HepG2 (cell line): ENCODE measurements at regions not wholly inside any gene's neighbourhood (a gene's known extent, or its start where the extent isn't known, plus 50 kb on each side); places are given as distances from the start of the nearest gene placed in this dataset.

Experiments
- ATAC-seq: fragments of 200-7000 bp; cut with Tn5 transposase; 3 replicates; pipeline ENCODE4 v1.9.1; 2020; ENCODE audit warnings: mild to moderate bottlenecking, moderate library complexity
- BruUV-seq: library from RNA; stranded (reverse); fragments of 400-500 nt; replicated peaks from 2 replicates; lab custom pipeline; 2021; lab: Mats Ljungman, UMichigan
- CTCF ChIA-PET: fragments of 300-600 bp; formaldehyde crosslinking; extraction: SDS; loops from one replicate; lab custom pipeline; 2021; ENCODE audit warnings: low total read pairs, inconsistent platforms, low intra/inter-chr PET ratio; lab: Yijun Ruan, JAX
- POLR2A ChIA-PET: fragments of 350-600 bp; sonication (Branson Sonifier 250); formaldehyde crosslinking; loops from one replicate; lab custom pipeline; 2020; ENCODE audit warnings: antibody characterized with exemption, inconsistent platforms; lab: Yijun Ruan, JAX
- DNase-seq: peaks from one replicate; pipeline ENCODE4 v3.0.0-alpha.2; 2015; ENCODE audit warnings: low spot score
- FAIRE-seq: peaks from 3 replicates; lab custom pipeline; 2011; peaks lifted over from hg19 to GRCh38; lab: Jason Lieb, UNC
- H2AFZ ChIP-seq: one replicate; pipeline ENCODE4 v1.6.1; 2011; ENCODE audit warnings: low read length, inconsistent platforms
- H3K27ac ChIP-seq: fragments of 300-600 bp; 3 replicates; pipeline ENCODE4 v1.8.0; 2011; ENCODE audit warnings: mixed run types, mild to moderate bottlenecking, mixed read lengths, low read length, inconsistent platforms; ENCODE audit not compliant: insufficient read depth; ENCODE audit errors: extremely low read length
- H3K27me3 ChIP-seq, 2 experiments: fragments of 200-600 bp in 1 of 2; 2 replicates in 1 of 2; 3 replicates in 1 of 2; pipeline versions ENCODE4 v1.6.0 to v1.8.0; 2011; ENCODE audit warnings: low read length in 2 of 2, mild to moderate bottlenecking in 2 of 2, moderate library complexity in 2 of 2, inconsistent platforms in 1 of 2; ENCODE audit not compliant: insufficient read depth in 2 of 2, control insufficient read depth in 1 of 2
- H3K36me3 ChIP-seq, 2 experiments: fragments of 200-600 bp in 1 of 2; replicated peaks in 1 of 2; 2 replicates in 1 of 2; 3 replicates in 1 of 2; pipeline versions ENCODE4 v1.5.1 to v1.8.0; 2011; ENCODE audit warnings: low read length in 2 of 2, inconsistent platforms in 1 of 2; ENCODE audit not compliant: insufficient read depth in 2 of 2, control insufficient read depth in 1 of 2
- H3K4me1 ChIP-seq: 2 replicates; pipeline ENCODE4 v1.5.1; 2012; ENCODE audit warnings: low read length, inconsistent platforms; ENCODE audit not compliant: insufficient read depth
- H3K4me2 ChIP-seq: 2 replicates; pipeline ENCODE4 v1.6.0; 2011; ENCODE audit warnings: low read depth, low read length, inconsistent platforms
- H3K4me3 ChIP-seq, 3 experiments: fragments of 200-600 bp in 1 of 3; sonication (generic), shearing (Covaris generic) in 1 of 3; replicated peaks in 1 of 3; 2 replicates each; pipeline ENCODE4 v1.5.1; 2011 to 2016; ENCODE audit warnings: low read length in 3 of 3, inconsistent platforms in 2 of 3, low read depth in 2 of 3, mild to moderate bottlenecking in 2 of 3, control low read depth in 1 of 3, mixed read lengths in 1 of 3; ENCODE audit not compliant: insufficient read depth in 1 of 3
- H3K79me2 ChIP-seq: one replicate; pipeline ENCODE4 v1.6.1; 2011; ENCODE audit warnings: low read length, inconsistent platforms; ENCODE audit not compliant: insufficient read depth
- H3K9ac ChIP-seq: 2 replicates; pipeline ENCODE4 v1.6.0; 2011; ENCODE audit warnings: mild to moderate bottlenecking, low read depth, low read length, inconsistent platforms; ENCODE audit not compliant: insufficient read depth
- H3K9me3 ChIP-seq: 2 replicates; pipeline ENCODE4 v1.5.1; 2012; ENCODE audit warnings: mild to moderate bottlenecking, low read length
- H4K20me1 ChIP-seq: 2 replicates; pipeline ENCODE4 v1.6.0; 2011; ENCODE audit warnings: inconsistent platforms, mild to moderate bottlenecking, low read length, moderate library complexity; ENCODE audit not compliant: insufficient read depth
- ARHGAP35 ChIP-seq: sonication (generic); formaldehyde crosslinking; IDR thresholded peaks from 2 replicates; pipeline ENCODE4 v1.9.0; 2022; ENCODE audit warnings: mild to moderate bottlenecking, inconsistent platforms, moderate library complexity, missing genetic modification reagents, borderline replicate concordance
- ATF1 ChIP-seq: IDR thresholded peaks from 2 replicates; pipeline ENCODE4 v1.6.1; 2016; ENCODE audit warnings: mild to moderate bottlenecking, control low read depth
- CEBPB ChIP-seq: IDR thresholded peaks from 2 replicates; pipeline ENCODE4 v1.6.1; 2011; ENCODE audit warnings: low read depth, low read length, improper control_type of control experiment, borderline replicate concordance
- GLI4 ChIP-seq: sonication (generic); formaldehyde crosslinking; IDR thresholded peaks from 2 replicates; pipeline ENCODE4 v1.5.1; 2020; ENCODE audit warnings: missing genetic modification reagents, mild to moderate bottlenecking, moderate library complexity, borderline replicate concordance
- HDAC1 ChIP-seq: sonication (generic); formaldehyde crosslinking; IDR thresholded peaks from 2 replicates; pipeline ENCODE4 v1.5.1; 2020; ENCODE audit warnings: mild to moderate bottlenecking, missing genetic modification reagents
- KDM4B ChIP-seq: sonication (generic); formaldehyde crosslinking; IDR thresholded peaks from 2 replicates; pipeline ENCODE4 v1.4.0; 2020; ENCODE audit warnings: missing genetic modification reagents
- KDM5B ChIP-seq: sonication (generic); formaldehyde crosslinking; IDR thresholded peaks from 2 replicates; pipeline ENCODE4 v1.4.0; 2020; ENCODE audit warnings: missing genetic modification reagents, mild to moderate bottlenecking, borderline replicate concordance
- NR2C2 ChIP-seq: sonication (generic); formaldehyde crosslinking; IDR thresholded peaks from 2 replicates; pipeline ENCODE4 v1.4.0; 2020; ENCODE audit warnings: missing genetic modification reagents, mild to moderate bottlenecking, moderate library complexity, borderline replicate concordance
- TBX2 ChIP-seq: sonication (generic); formaldehyde crosslinking; IDR thresholded peaks from 2 replicates; pipeline ENCODE4 v1.5.0; 2020; ENCODE audit warnings: missing genetic modification reagents, mild to moderate bottlenecking, borderline replicate concordance
- ZNF510 ChIP-seq: sonication (generic); formaldehyde crosslinking; IDR thresholded peaks from 2 replicates; pipeline ENCODE4 v1.4.0; 2020; ENCODE audit warnings: low read depth, mild to moderate bottlenecking, missing genetic modification reagents
- ZNF761 ChIP-seq: sonication (generic); formaldehyde crosslinking; conservative IDR thresholded peaks from 2 replicates; pipeline ENCODE4 v1.4.0; 2020; ENCODE audit warnings: mild to moderate bottlenecking, missing genetic modification reagents
- WGBS: methylation state at CpG from one replicate; pipeline ENCODE4 v1.1.6; 2017; ENCODE audit warnings: low lambda C conversion rate; 5-methylcytosine and 5-hydroxymethylcytosine counted together
- in situ Hi-C: cut with HindIII; loops from 2 replicates; pipeline ENCODE4 v1.10.0; 2017; ENCODE audit warnings: low pct_unique_long_range_greater_than_20kb; ENCODE audit not compliant: extremely low pct_ligation_motif_present
- intact Hi-C: fragments of 100-400 bp; cut with micrococcal nuclease; formaldehyde crosslinking; loops from one replicate; pipeline ENCODE4 v1.10.0; 2022; ENCODE audit not compliant: unreplicated experiment
- TF ChIP-seq, protein P1 (sequence below): sonication (generic); formaldehyde crosslinking; IDR thresholded peaks from 2 replicates; pipeline ENCODE4 v1.4.0; 2020; ENCODE audit warnings: missing genetic modification reagents
- TF ChIP-seq, protein P2 (sequence below): sonication (generic); formaldehyde crosslinking; IDR thresholded peaks from 2 replicates; pipeline ENCODE4 v1.4.0; 2020; ENCODE audit warnings: mild to moderate bottlenecking, missing genetic modification reagents, borderline replicate concordance
- TF ChIP-seq, protein P3 (sequence below): IDR thresholded peaks from 2 replicates; pipeline ENCODE4 v1.6.1; 2016; ENCODE audit warnings: missing biosample characterization, missing genetic modification reagents, low read depth
- TF ChIP-seq, protein P4 (sequence below): sonication (generic); formaldehyde crosslinking; IDR thresholded peaks from 2 replicates; pipeline ENCODE4 v1.4.0; 2020; ENCODE audit warnings: low read depth, mild to moderate bottlenecking, missing genetic modification reagents
- TF ChIP-seq, protein P5 (sequence below): sonication (generic); formaldehyde crosslinking; IDR thresholded peaks from 2 replicates; pipeline ENCODE4 v1.4.0; 2020; ENCODE audit warnings: missing genetic modification reagents, mild to moderate bottlenecking, borderline replicate concordance

DNA sequence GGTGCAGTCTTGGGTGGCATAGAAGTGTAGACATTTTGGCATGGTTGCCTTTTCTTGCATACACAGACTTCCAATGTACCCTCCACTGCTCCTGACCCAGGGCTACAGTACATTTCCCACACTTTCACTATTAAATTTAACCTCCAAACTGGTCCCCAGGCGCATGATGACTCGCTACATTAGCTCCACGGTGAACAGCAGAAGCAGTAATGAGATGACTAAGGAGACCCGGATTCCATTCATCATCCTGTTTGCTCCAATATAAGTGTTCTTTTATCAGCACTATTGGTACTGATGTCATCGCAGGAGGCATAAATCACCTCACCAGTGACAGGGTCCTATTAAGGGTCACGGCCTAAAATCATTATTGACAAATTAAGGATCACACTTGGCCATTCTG, 316.5 kb downstream of the EN1 start:
- no peak for ATAC-seq
- DNase-seq = no peak
- intact Hi-C loops (no loop called here), in situ Hi-C loops (no loop called here)
- no peak for FAIRE-seq
- no TSS peak for BruUV-seq
- TF ChIP-seq GLI4 (CRISPR knock-in tag) (no peak), HDAC1 (CRISPR knock-in tag) (no peak), CEBPB (no peak), ZNF761 (CRISPR knock-in tag) (no peak), KDM4B (CRISPR knock-in tag) (no peak), ATF1 (CRISPR knock-in tag) (no peak), ZNF510 (CRISPR knock-in tag) (no peak), TBX2 (CRISPR knock-in tag) (no peak), ARHGAP35 (no peak), NR2C2 (no peak), KDM5B (CRISPR knock-in tag) (no peak)
- TF ChIP-seq, protein P1, sequence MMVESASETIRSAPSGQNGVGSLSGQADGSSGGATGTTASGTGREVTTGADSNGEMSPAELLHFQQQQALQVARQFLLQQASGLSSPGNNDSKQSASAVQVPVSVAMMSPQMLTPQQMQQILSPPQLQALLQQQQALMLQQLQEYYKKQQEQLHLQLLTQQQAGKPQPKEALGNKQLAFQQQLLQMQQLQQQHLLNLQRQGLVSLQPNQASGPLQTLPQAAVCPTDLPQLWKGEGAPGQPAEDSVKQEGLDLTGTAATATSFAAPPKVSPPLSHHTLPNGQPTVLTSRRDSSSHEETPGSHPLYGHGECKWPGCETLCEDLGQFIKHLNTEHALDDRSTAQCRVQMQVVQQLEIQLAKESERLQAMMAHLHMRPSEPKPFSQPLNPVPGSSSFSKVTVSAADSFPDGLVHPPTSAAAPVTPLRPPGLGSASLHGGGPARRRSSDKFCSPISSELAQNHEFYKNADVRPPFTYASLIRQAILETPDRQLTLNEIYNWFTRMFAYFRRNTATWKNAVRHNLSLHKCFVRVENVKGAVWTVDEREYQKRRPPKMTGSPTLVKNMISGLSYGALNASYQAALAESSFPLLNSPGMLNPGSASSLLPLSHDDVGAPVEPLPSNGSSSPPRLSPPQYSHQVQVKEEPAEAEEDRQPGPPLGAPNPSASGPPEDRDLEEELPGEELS = no peak
- TF ChIP-seq, protein P2, sequence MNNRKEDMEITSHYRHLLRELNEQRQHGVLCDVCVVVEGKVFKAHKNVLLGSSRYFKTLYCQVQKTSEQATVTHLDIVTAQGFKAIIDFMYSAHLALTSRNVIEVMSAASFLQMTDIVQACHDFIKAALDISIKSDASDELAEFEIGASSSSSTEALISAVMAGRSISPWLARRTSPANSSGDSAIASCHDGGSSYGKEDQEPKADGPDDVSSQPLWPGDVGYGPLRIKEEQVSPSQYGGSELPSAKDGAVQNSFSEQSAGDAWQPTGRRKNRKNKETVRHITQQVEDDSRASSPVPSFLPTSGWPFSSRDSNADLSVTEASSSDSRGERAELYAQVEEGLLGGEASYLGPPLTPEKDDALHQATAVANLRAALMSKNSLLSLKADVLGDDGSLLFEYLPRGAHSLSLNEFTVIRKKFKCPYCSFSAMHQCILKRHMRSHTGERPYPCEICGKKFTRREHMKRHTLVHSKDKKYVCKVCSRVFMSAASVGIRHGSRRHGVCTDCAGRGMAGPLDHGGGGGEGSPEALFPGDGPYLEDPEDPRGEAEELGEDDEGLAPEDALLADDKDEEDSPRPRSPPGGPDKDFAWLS (CRISPR knock-in tag) = no peak
- TF ChIP-seq, protein P3, sequence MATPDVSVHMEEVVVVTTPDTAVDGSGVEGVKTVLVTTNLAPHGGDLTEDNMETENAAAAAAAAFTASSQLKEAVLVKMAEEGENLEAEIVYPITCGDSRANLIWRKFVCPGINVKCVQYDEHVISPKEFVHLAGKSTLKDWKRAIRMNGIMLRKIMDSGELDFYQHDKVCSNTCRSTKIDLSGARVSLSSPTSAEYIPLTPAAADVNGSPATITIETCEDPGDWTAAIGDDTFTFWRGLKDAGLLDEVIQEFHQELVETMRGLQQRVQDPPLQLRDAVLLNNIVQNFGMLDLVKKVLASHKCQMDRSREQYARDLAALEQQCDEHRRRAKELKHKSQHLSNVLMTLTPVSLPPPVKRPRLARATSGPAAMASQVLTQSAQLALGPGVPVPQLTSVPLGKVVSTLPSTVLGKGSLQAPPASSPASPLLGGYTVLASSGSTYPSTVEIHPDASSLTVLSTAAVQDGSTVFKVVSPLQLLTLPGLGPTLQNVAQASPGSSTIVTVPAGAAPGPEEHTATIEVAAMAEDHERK = no peak
- TF ChIP-seq, protein P4, sequence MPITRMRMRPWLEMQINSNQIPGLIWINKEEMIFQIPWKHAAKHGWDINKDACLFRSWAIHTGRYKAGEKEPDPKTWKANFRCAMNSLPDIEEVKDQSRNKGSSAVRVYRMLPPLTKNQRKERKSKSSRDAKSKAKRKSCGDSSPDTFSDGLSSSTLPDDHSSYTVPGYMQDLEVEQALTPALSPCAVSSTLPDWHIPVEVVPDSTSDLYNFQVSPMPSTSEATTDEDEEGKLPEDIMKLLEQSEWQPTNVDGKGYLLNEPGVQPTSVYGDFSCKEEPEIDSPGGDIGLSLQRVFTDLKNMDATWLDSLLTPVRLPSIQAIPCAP (CRISPR knock-in tag) = no peak
- TF ChIP-seq, protein P5, sequence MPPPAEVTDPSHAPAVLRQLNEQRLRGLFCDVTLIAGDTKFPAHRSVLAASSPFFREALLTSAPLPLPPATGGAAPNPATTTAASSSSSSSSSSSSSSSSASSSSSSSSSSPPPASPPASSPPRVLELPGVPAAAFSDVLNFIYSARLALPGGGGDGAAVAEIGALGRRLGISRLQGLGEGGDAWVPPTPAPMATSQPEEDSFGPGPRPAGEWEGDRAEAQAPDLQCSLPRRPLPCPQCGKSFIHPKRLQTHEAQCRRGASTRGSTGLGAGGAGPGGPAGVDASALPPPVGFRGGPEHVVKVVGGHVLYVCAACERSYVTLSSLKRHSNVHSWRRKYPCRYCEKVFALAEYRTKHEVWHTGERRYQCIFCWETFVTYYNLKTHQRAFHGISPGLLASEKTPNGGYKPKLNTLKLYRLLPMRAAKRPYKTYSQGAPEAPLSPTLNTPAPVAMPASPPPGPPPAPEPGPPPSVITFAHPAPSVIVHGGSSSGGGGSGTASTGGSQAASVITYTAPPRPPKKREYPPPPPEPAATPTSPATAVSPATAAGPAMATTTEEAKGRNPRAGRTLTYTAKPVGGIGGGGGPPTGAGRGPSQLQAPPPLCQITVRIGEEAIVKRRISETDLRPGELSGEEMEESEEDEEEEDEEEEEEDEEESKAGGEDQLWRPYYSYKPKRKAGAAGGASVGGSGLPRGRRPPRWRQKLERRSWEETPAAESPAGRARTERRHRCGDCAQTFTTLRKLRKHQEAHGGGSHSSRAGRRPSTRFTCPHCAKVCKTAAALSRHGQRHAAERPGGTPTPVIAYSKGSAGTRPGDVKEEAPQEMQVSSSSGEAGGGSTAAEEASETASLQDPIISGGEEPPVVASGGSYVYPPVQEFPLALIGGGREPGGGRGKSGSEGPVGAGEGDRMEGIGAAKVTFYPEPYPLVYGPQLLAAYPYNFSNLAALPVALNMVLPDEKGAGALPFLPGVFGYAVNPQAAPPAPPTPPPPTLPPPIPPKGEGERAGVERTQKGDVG (CRISPR knock-in tag) = no peak
- Histone ChIP-seq H3K79me2 (no peaks in the 10 kb centered on the region), H3K9me3 (no peaks in the 10 kb centered on the region), H3K4me2 (no peak overlapping the region), H3K36me3 (no peaks in the 10 kb centered on the region), H3K4me3 (no peak overlapping the region), H2AFZ (no peak overlapping the region), H3K27ac (no peak overlapping the region), H3K4me1 (no peaks in the 10 kb centered on the region), H3K27me3 (no peaks in the 10 kb centered on the region), H3K9ac (no peak overlapping the region), H4K20me1 (no peaks in the 10 kb centered on the region)
- ChIA-PET POLR2A (no interaction called here), CTCF (no interaction called here)
- WGBS = 44% methylated on average over 6 of the region's 6 CpGs
